ENCODE measurements at regions not wholly inside any gene's neighbourhood (a gene's known extent, or its start where the extent isn't known, plus 50 kb on each side); places are given as distances from the start of the nearest gene placed in this dataset.

DNA sequence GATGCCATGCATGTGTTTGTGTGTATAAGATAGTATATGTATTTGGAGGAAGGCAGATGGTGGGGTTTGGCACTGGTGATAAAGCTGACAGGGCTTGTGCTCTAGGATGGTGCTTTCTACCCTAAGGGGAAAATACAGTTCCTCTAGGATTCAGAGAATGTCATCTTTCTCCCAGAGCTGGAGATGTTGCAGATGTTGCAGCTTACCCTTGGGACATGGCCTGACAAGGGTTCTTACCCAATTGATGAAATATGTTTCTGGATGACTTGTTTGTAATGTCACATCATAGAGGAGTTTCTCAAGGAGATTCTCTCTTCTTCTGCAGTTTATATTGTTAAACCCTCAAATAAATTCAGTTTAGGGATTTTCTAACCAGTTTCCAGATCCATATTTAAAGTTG lies 52.5 kb upstream of the PITX2 start:
- ChIA-PET CTCF (no interaction called here), POLR2A (no interaction called here)
- Mint-ChIP-seq H3K27ac (no peak overlapping the region), H3K4me1 (no peaks in the 10 kb centered on the region), H3K27me3 (peaks cover 13% of the 10 kb centered on the region), H3K4me3 (no peak overlapping the region), H3K9me3 (ENCODE audit: low read depth) (no peaks in the 10 kb centered on the region), H3K36me3 (ENCODE audit: low read depth) (no peaks in the 10 kb centered on the region)
- intact Hi-C loops (cut with DNase I, micrococcal nuclease) = no loop called here
- DNase-seq = no peak
- ATAC-seq = no peak

DNA sequence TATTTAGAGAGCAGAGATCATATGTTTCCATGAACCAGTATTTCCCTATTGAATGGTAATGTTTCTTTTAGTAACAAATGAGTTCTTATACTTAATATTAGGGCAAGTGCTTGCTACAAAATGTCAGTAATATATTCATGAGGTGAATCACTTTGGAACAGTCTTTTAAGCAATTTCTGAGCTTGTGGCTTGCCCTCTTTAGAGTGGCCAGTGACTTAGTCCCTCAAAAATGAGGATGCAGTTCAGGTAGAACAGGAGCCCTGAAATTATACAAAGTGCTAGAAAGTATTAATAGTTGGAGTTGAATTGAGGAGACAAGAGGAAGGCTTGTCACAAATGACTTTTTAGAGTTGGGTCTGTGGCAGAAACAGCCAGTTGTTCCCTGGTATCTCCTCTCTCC lies 53.4 kb upstream of the PITX2 start:
- ATAC-seq (no peak), DNase-seq (no peak)
- Mint-ChIP-seq H3K4me1 (no peaks in the 10 kb centered on the region), H3K27me3 (peaks cover 15% of the 10 kb centered on the region), H3K9me3 (ENCODE audit: low read depth) (no peaks in the 10 kb centered on the region), H3K27ac (no peak overlapping the region), H3K36me3 (ENCODE audit: low read depth) (no peaks in the 10 kb centered on the region), H3K4me3 (no peak overlapping the region)
- ChIA-PET POLR2A (no interaction called here), CTCF (no interaction called here)
- intact Hi-C loops (cut with DNase I, micrococcal nuclease) = no loop called here

GRCh38 chr4:110678517-110679227 lies 55.8 kb upstream of the PITX2 start:
- H3K4me1 Mint-ChIP-seq = no peaks in the 10 kb centered on the region
- no peaks in the 10 kb centered on the region for H3K9me3 Mint-ChIP-seq (ENCODE audit: low read depth)
- H3K27ac Mint-ChIP-seq = no peak overlapping the region
- peaks cover 10% of the 10 kb centered on the region for H3K27me3 Mint-ChIP-seq
- peak; percentile 4 for DNase-seq
- POLR2A ChIA-PET = no interaction called here
- CTCF ChIA-PET = no interaction called here
- no peak for ATAC-seq
- H3K4me3 Mint-ChIP-seq = no peak overlapping the region
- intact Hi-C loops (cut with DNase I, micrococcal nuclease) = no loop called here
- no peaks in the 10 kb centered on the region for H3K36me3 Mint-ChIP-seq (ENCODE audit: low read depth)

GRCh38 chr4:110680265-110680664 lies 57.4 kb upstream of the PITX2 start:
- Mint-ChIP-seq H3K27ac (no peak overlapping the region), H3K4me1 (no peaks in the 10 kb centered on the region), H3K9me3 (ENCODE audit: low read depth) (no peaks in the 10 kb centered on the region), H3K27me3 (peaks cover 10% of the 10 kb centered on the region), H3K4me3 (no peak overlapping the region), H3K36me3 (ENCODE audit: low read depth) (no peaks in the 10 kb centered on the region)
- ATAC-seq = no peak
- POLR2A ChIA-PET = no interaction called here
- intact Hi-C loops (cut with DNase I, micrococcal nuclease) = no loop called here
- no peak for DNase-seq
- CTCF ChIA-PET = no interaction called here

- Mint-ChIP-seq H3K9me3 (ENCODE audit: low read depth) (no peaks in the 10 kb centered on the region), H3K27me3 (peaks cover 10% of the 10 kb centered on the region), H3K36me3 (ENCODE audit: low read depth) (no peaks in the 10 kb centered on the region), H3K4me1 (no peaks in the 10 kb centered on the region), H3K27ac (no peak overlapping the region), H3K4me3 (no peak overlapping the region)
- DNase-seq (no peak), ATAC-seq (no peak)
- ChIA-PET CTCF (no interaction called here), POLR2A (no interaction called here)
- intact Hi-C loops (cut with DNase I, micrococcal nuclease) = no loop called here
Measured at GRCh38 chr4:110681381-110681780, 58.5 kb upstream of the PITX2 start.

DNA sequence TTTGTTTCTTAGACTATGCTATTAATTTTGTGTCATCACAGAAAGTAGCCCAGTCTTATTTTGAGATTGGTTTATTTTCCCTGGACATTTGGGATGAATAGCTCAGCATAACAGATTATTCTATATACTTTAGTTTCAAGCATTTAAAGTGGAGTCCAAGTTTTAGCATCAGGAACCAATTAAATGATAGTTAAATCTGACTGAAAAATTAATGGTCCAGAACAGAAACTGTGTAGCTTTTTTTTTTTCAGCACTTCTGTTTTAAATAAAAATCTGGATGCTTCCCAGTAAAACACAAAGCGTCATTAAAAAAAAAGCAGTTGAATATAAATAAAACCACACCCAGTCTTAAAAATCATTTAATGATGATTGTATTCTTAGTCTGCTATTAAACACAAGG lies 59.4 kb upstream of the PITX2 start:
- DNase-seq (no peak), ATAC-seq (no peak)
- Mint-ChIP-seq H3K4me1 (no peaks in the 10 kb centered on the region), H3K9me3 (ENCODE audit: low read depth) (no peaks in the 10 kb centered on the region), H3K27ac (no peak overlapping the region), H3K4me3 (no peak overlapping the region), H3K27me3 (peaks cover 10% of the 10 kb centered on the region), H3K36me3 (ENCODE audit: low read depth) (no peaks in the 10 kb centered on the region)
- CTCF ChIA-PET = no interaction called here
- POLR2A ChIA-PET = no interaction called here
- intact Hi-C loops (cut with DNase I, micrococcal nuclease) = no loop called here

DNA sequence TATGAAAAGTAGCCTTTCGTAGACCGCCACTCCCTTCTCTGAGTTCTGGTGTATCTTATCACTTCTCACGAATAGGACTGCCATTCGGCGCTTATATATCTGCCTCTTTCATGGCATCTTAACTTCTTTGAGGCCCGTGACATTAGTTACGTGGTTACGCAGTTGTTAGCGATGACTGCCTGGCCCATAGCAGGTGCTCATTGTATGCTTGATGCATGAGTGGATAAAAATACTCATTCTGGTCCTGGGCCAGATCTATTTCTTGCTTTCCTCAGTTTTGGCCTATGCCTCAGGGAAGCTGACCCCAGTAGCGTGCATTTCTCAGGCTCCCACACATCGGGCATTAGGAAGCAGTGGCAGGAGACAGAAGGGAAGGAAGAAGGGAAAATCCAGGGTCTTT lies 60.7 kb upstream of the PITX2 start:
- Mint-ChIP-seq H3K4me3 (no peak overlapping the region), H3K27me3 (peaks cover 6% of the 10 kb centered on the region), H3K27ac (no peak overlapping the region), H3K36me3 (ENCODE audit: low read depth) (no peaks in the 10 kb centered on the region), H3K4me1 (no peaks in the 10 kb centered on the region), H3K9me3 (ENCODE audit: low read depth) (no peaks in the 10 kb centered on the region)
- no peak for DNase-seq
- ChIA-PET CTCF (no interaction called here), POLR2A (no interaction called here)
- intact Hi-C loops (cut with DNase I, micrococcal nuclease) = no loop called here
- no peak for ATAC-seq

DNA sequence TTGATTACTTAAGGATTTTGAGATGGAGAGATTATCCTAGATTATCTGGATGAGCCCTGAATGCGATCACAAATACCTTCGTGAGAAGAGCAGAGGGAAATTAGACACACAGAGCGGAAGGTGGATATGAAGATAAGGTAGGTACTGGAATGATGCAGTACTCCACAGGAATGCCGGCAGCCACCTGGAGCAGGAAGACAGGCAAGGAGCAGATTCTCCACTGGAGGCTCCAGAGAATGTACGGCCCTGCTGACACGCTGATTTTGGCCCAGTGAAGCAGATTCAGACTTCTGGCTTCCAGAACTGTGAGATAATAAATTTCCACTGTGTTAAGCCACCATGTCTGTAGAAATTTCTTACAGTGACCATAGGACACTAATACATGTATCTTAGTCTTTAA lies 79.4 kb upstream of the PITX2 start:
- POLR2A ChIA-PET = no interaction called here
- CTCF ChIA-PET = no interaction called here
- no peaks in the 10 kb centered on the region for H3K36me3 Mint-ChIP-seq (ENCODE audit: low read depth)

GRCh38 chr4:110704748-110705439 lies 82.0 kb upstream of the PITX2 start:
- Mint-ChIP-seq H3K36me3 (ENCODE audit: low read depth) (no peaks in the 10 kb centered on the region), H3K9me3 (ENCODE audit: low read depth) (no peaks in the 10 kb centered on the region), H3K27me3 (peaks cover 2% of the 10 kb centered on the region), H3K4me1 (no peaks in the 10 kb centered on the region), H3K27ac (no peak overlapping the region), H3K4me3 (no peak overlapping the region)
- CTCF ChIA-PET = no interaction called here
- no peak for ATAC-seq
- intact Hi-C loops (cut with DNase I, micrococcal nuclease) = no loop called here
- POLR2A ChIA-PET = no interaction called here
- DNase-seq = no peak

More for the DNA sequence above, 79.4 kb upstream of the PITX2 start:
- no peak for DNase-seq
- no peaks in the 10 kb centered on the region for H3K9me3 Mint-ChIP-seq (ENCODE audit: low read depth)
- H3K4me1 Mint-ChIP-seq = no peaks in the 10 kb centered on the region
- no peak overlapping the region for H3K27ac Mint-ChIP-seq
- no peak overlapping the region for H3K4me3 Mint-ChIP-seq
- ATAC-seq = no peak
- H3K27me3 Mint-ChIP-seq = peaks cover 2% of the 10 kb centered on the region
- intact Hi-C loops (cut with DNase I, micrococcal nuclease) = no loop called here

- ATAC-seq (no peak), DNase-seq (no peak)
- ChIA-PET POLR2A (no interaction called here), CTCF (no interaction called here)
- no peaks in the 10 kb centered on the region for H3K4me1 Mint-ChIP-seq
- H3K9me3 Mint-ChIP-seq (ENCODE audit: low read depth) = no peaks in the 10 kb centered on the region
- H3K27ac Mint-ChIP-seq = no peak overlapping the region
- no peaks in the 10 kb centered on the region for H3K36me3 Mint-ChIP-seq (ENCODE audit: low read depth)
- intact Hi-C loops (cut with DNase I, micrococcal nuclease) = no loop called here
- H3K4me3 Mint-ChIP-seq = no peak overlapping the region
- peaks cover 2% of the 10 kb centered on the region for H3K27me3 Mint-ChIP-seq
Measured at GRCh38 chr4:110705440-110705782, 82.5 kb upstream of the PITX2 start.

GRCh38 chr4:110710070-110710469 lies 87.2 kb upstream of the PITX2 start:
- CTCF ChIA-PET = no interaction called here
- Mint-ChIP-seq H3K27me3 (no peaks in the 10 kb centered on the region), H3K4me3 (no peak overlapping the region), H3K9me3 (ENCODE audit: low read depth) (no peaks in the 10 kb centered on the region), H3K4me1 (no peaks in the 10 kb centered on the region), H3K36me3 (ENCODE audit: low read depth) (no peaks in the 10 kb centered on the region), H3K27ac (no peak overlapping the region)
- ATAC-seq (no peak), DNase-seq (no peak)
- POLR2A ChIA-PET = no interaction called here
- intact Hi-C loops (cut with DNase I, micrococcal nuclease) = no loop called here

DNA sequence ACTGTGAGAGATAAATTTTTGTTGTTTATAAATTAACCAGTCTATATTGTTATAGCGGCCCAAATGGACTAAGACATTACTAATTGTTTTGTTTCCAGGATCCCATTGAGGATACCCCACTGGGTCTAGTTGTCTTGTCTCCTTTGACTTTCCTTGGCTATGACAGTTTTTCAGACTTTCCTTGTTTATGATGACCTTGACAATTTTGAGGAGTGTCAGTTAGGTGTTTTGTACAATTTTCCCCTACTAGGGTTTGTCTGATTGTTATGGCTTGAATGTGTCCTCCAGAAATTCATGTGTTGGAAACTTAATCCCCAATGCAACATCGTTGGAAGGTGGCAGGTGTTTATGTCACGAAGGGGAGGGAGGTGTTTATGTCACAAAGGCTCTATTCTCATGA lies 89.6 kb upstream of the PITX2 start:
- H3K4me3 Mint-ChIP-seq = no peak overlapping the region
- ChIA-PET POLR2A (no interaction called here), CTCF (no interaction called here)
- H3K36me3 Mint-ChIP-seq (ENCODE audit: low read depth) = no peaks in the 10 kb centered on the region
- ATAC-seq = no peak
- no peak for DNase-seq
- intact Hi-C loops (cut with DNase I, micrococcal nuclease) = no loop called here
- H3K9me3 Mint-ChIP-seq (ENCODE audit: low read depth) = no peaks in the 10 kb centered on the region
- no peaks in the 10 kb centered on the region for H3K27me3 Mint-ChIP-seq
- no peak overlapping the region for H3K27ac Mint-ChIP-seq
- no peaks in the 10 kb centered on the region for H3K4me1 Mint-ChIP-seq

GRCh38 chr4:110730318-110730717 lies 107.4 kb upstream of the PITX2 start:
- DNase-seq = no peak
- Mint-ChIP-seq H3K27me3 (peaks cover 2% of the 10 kb centered on the region), H3K27ac (no peak overlapping the region), H3K36me3 (ENCODE audit: low read depth) (no peaks in the 10 kb centered on the region), H3K4me3 (no peak overlapping the region), H3K4me1 (no peaks in the 10 kb centered on the region), H3K9me3 (ENCODE audit: low read depth) (no peaks in the 10 kb centered on the region)
- ATAC-seq = no peak
- intact Hi-C loops (cut with DNase I, micrococcal nuclease) = no loop called here
- POLR2A ChIA-PET = no interaction called here
- CTCF ChIA-PET = interaction anchor here (0.7 to 1.1 kb wide), 2 partner anchors 11 to 380 kb away, joined by 3 read pairs; no protein-coding TSS in a partner anchor
